GM06990 (cell line): ENCODE measurements at regions not wholly inside any gene's neighbourhood (a gene's known extent, or its start where the extent isn't known, plus 50 kb on each side); places are given as distances from the start of the nearest gene placed in this dataset.
"Not testable (repeated sequence)": the region's sequence is repeated elsewhere in the genome, so short reads cannot be mapped to it uniquely, and the experiment has no call there.

ENCODE experiments used
- DNase-seq: peaks from one replicate; pipeline ENCODE4 v3.0.0-alpha.2; 2011; ENCODE audit not compliant: insufficient read length; ENCODE audit errors: extremely low read depth
- H3K27me3 ChIP-seq: replicated peaks from 2 replicates; pipeline ENCODE4 v1.6.0; 2011; ENCODE audit warnings: low read length; ENCODE audit not compliant: control insufficient read depth, insufficient read depth
- H3K36me3 ChIP-seq: 2 replicates; pipeline ENCODE4 v1.5.1; 2011; ENCODE audit warnings: low read length; ENCODE audit not compliant: control insufficient read depth, insufficient read depth
- H3K4me3 ChIP-seq: replicated peaks from 2 replicates; pipeline ENCODE4 v1.5.1; 2011; ENCODE audit warnings: low read depth, mild to moderate bottlenecking, control low read depth, low read length
- CTCF ChIP-seq: IDR thresholded peaks from 2 replicates; pipeline ENCODE4 v1.5.1; 2011; ENCODE audit warnings: low read length, control low read depth, mild to moderate bottlenecking, inconsistent platforms; ENCODE audit not compliant: insufficient read depth, poor library complexity, severe bottlenecking

- TF ChIP-seq CTCF: no peak
- Histone ChIP-seq H3K27me3 (no peaks in the 10 kb centered on the region), H3K36me3 (peaks cover 5% of the 10 kb centered on the region), H3K4me3 (no peak overlapping the region)
- DNase-seq: no peak
Observed at GRCh38 chr7:35900651-35901050, 99.8 kb downstream of the SEPTIN7 start.

GRCh38 chr7:35905555-35905954, 104.7 kb downstream of the SEPTIN7 start:
- Histone ChIP-seq H3K4me3 (no peak overlapping the region), H3K36me3 (peaks cover 4% of the 10 kb centered on the region), H3K27me3 (no peaks in the 10 kb centered on the region)
- no peak for TF ChIP-seq CTCF
- DNase-seq: no peak

GRCh38 chr7:35906191-35906908, 105.5 kb downstream of the SEPTIN7 start:
- DNase-seq: peak; percentile 48
- no peak overlapping the region for H3K4me3 ChIP-seq
- H3K27me3 ChIP-seq: no peaks in the 10 kb centered on the region
- peaks cover 2% of the 10 kb centered on the region; the same call in 1 of the 2 replicates for H3K36me3 ChIP-seq
- peak; percentile 79 for TF ChIP-seq CTCF

GRCh38 chr7:35908331-35909216, 107.7 kb downstream of the SEPTIN7 start:
- Histone ChIP-seq H3K36me3 (no peaks in the 10 kb centered on the region; the same call in 1 of the 2 replicates), H3K27me3 (no peaks in the 10 kb centered on the region), H3K4me3 (no peak overlapping the region)
- DNase-seq: no peak
- TF ChIP-seq CTCF: no peak

GRCh38 chr7:35909870-35910357, 109.1 kb downstream of the SEPTIN7 start:
- TF ChIP-seq CTCF: no peak

GRCh38 chr7:35910621-35911020, 109.8 kb downstream of the SEPTIN7 start:
- DNase-seq, H3K36me3 ChIP-seq, H3K27me3 ChIP-seq, H3K4me3 ChIP-seq: not testable (repeated sequence)

More at GRCh38 chr7:35909870-35910357, 109.1 kb downstream of the SEPTIN7 start:
- Histone ChIP-seq H3K27me3 (no peaks in the 10 kb centered on the region), H3K36me3 (no peaks in the 10 kb centered on the region; the same call in 1 of the 2 replicates), H3K4me3 (no peak overlapping the region)
- no peak for DNase-seq

- DNase-seq, H3K36me3 ChIP-seq, H3K4me3 ChIP-seq, H3K27me3 ChIP-seq: not testable (repeated sequence)
Observed at GRCh38 chr7:35913350-35913749, 112.5 kb downstream of the SEPTIN7 start.

GRCh38 chr7:35914214-35914613, 113.4 kb downstream of the SEPTIN7 start:
- H3K36me3 ChIP-seq, H3K27me3 ChIP-seq, H3K4me3 ChIP-seq, DNase-seq: not testable (repeated sequence)
